ENCODE measurements at regions not wholly inside any gene's neighbourhood (a gene's known extent, or its start where the extent isn't known, plus 50 kb on each side); places are given as distances from the start of the nearest gene placed in this dataset.

- TF ChIP-seq EZH2phosphoT487 (IDR thresholded peaks at IDR 0.05; ENCODE audit: low read depth, severe bottlenecking, unreplicated experiment) (no peak), CTCF (IDR thresholded peaks at IDR 0.05; ENCODE audit: poor library complexity) (no peak), EZH2 (IDR thresholded peaks at IDR 0.05; ENCODE audit: borderline replicate concordance) (no peak)
Observed at GRCh38 chr13:107070792-107071191, 502.9 kb upstream of the ARGLU1 start.

Measured in hepatocyte (in vitro differentiated cells).